WTC11 (cell line): ENCODE measurements at regions not wholly inside any gene's neighbourhood (a gene's known extent, or its start where the extent isn't known, plus 50 kb on each side); places are given as distances from the start of the nearest gene placed in this dataset.

Experiments used
- ATAC-seq: fragments of 200-7000 bp; cut with Tn5 transposase; 2 replicates; pipeline ENCODE4 v1.10.0; 2021; ENCODE audit warnings: mild to moderate bottlenecking, moderate library complexity
- CTCF ChIA-PET: fragments of 300-600 bp; sonication (Branson Sonifier 250); formaldehyde crosslinking; loops from one replicate; lab custom pipeline; 2021; ENCODE audit warnings: antibody characterized with exemption; lab: Charles Lee
- POLR2A ChIA-PET: fragments of 350-600 bp; sonication (Branson Sonifier 250); formaldehyde crosslinking; loops from one replicate; lab custom pipeline; 2021; ENCODE audit warnings: antibody characterized with exemption; lab: Charles Lee
- DNase-seq: peaks from one replicate; pipeline ENCODE4 v3.0.0; 2021; ENCODE audit warnings: low spot score
- H3K27ac Mint-ChIP-seq: 2 replicates; pipeline ENCODE4 v1.8.0; 2021; ENCODE audit warnings: mixed read lengths
- H3K27me3 Mint-ChIP-seq: 2 replicates; pipeline ENCODE4 v1.8.0; 2021; ENCODE audit warnings: low read depth, mild to moderate bottlenecking, moderate library complexity, mixed read lengths
- H3K36me3 Mint-ChIP-seq: 2 replicates; pipeline ENCODE4 v1.8.0; 2021; ENCODE audit warnings: mixed read lengths
- H3K4me1 Mint-ChIP-seq: 2 replicates; pipeline ENCODE4 v1.8.0; 2022; ENCODE audit warnings: mixed read lengths
- H3K4me3 Mint-ChIP-seq: 2 replicates; pipeline ENCODE4 v1.8.0; 2021; ENCODE audit warnings: mild to moderate bottlenecking, moderate library complexity, mixed read lengths
- H3K9me3 Mint-ChIP-seq: 2 replicates; pipeline ENCODE4 v1.8.0; 2021; ENCODE audit warnings: mixed read lengths
- E2F1 ChIP-seq: sonication (generic); formaldehyde crosslinking; IDR thresholded peaks from 2 replicates; pipeline ENCODE4 v1.8.0; 2022; ENCODE audit warnings: mild to moderate bottlenecking, missing genetic modification reagents
- HMGA2 ChIP-seq: fragments of 250-450 bp; sonication (Bioruptor Pico); IDR thresholded peaks from 2 replicates; pipeline ENCODE4 v1.4.0; 2021; ENCODE audit warnings: mild to moderate bottlenecking, moderate library complexity
- HMGXB4 ChIP-seq: sonication (generic); formaldehyde crosslinking; IDR thresholded peaks from 2 replicates; pipeline ENCODE4 v1.8.1; 2023; ENCODE audit warnings: mild to moderate bottlenecking, moderate library complexity, missing genetic modification reagents
- JUN ChIP-seq: sonication (generic); formaldehyde crosslinking; IDR thresholded peaks from 2 replicates; pipeline ENCODE4 v1.8.0; 2023; ENCODE audit warnings: mild to moderate bottlenecking, missing genetic modification reagents
- MXD4 ChIP-seq: fragments of 250-450 bp; sonication (Bioruptor Pico); IDR thresholded peaks from 2 replicates; pipeline ENCODE4 v1.8.0; 2021; ENCODE audit warnings: mild to moderate bottlenecking, moderate library complexity, borderline replicate concordance
- SOX15 ChIP-seq: fragments of 250-450 bp; sonication (Bioruptor Pico); IDR thresholded peaks from 2 replicates; pipeline ENCODE4 v1.9.0; 2021; ENCODE audit warnings: mild to moderate bottlenecking
- ZBTB43 ChIP-seq: sonication (generic); formaldehyde crosslinking; IDR thresholded peaks from 2 replicates; pipeline ENCODE4 v1.8.1; 2023; ENCODE audit warnings: mild to moderate bottlenecking, missing genetic modification reagents
- ZNF281 ChIP-seq: sonication (generic); formaldehyde crosslinking; IDR thresholded peaks from 2 replicates; pipeline ENCODE4 v1.8.0; 2023; ENCODE audit warnings: mild to moderate bottlenecking, missing genetic modification reagents
- ZNF317 ChIP-seq: sonication (generic); formaldehyde crosslinking; IDR thresholded peaks from 2 replicates; pipeline ENCODE4 v1.8.1; 2023; ENCODE audit warnings: low read depth, mild to moderate bottlenecking, moderate library complexity, missing genetic modification reagents, borderline replicate concordance
- ZNF416 ChIP-seq: fragments of 250-450 bp; sonication (Bioruptor Pico); IDR thresholded peaks from 2 replicates; pipeline ENCODE4 v1.9.0; 2021; ENCODE audit warnings: mild to moderate bottlenecking, inconsistent platforms
- ZNF425 ChIP-seq: fragments of 250-450 bp; sonication (Bioruptor Pico); conservative IDR thresholded peaks from 2 replicates; pipeline ENCODE4 v1.9.0; 2021; ENCODE audit warnings: mild to moderate bottlenecking

- no peak overlapping the region for H3K27ac Mint-ChIP-seq
Observed at GRCh38 chr7:69169386-69169785, 428.9 kb upstream of the AUTS2 start.

More at GRCh38 chr7:69169386-69169785, 428.9 kb upstream of the AUTS2 start:
- no peak for TF ChIP-seq ZBTB43
- TF ChIP-seq ZNF425 (CRISPR knock-in tag) = no peak
- TF ChIP-seq SOX15 (CRISPR knock-in tag) = no peak
- no peak for TF ChIP-seq MXD4
- no peak for TF ChIP-seq ZNF416 (CRISPR knock-in tag)
- TF ChIP-seq JUN (CRISPR knock-in tag) = no peak
- TF ChIP-seq E2F1 (CRISPR knock-in tag) = no peak
- TF ChIP-seq ZNF281 (CRISPR knock-in tag) = no peak
- no peak for TF ChIP-seq HMGA2 (CRISPR knock-in tag)
- no peak for TF ChIP-seq HMGXB4 (CRISPR knock-in tag)
- no peak for TF ChIP-seq ZNF317 (CRISPR knock-in tag)
- TF ChIP-seq, all 79 proteins: peak for 0
- ATAC-seq (no peak), DNase-seq (no peak)
- H3K36me3 Mint-ChIP-seq = peaks cover 5% of the 10 kb centered on the region; the same call in 1 of the 2 replicates
- H3K4me1 Mint-ChIP-seq = peaks cover 35% of the 10 kb centered on the region
- ChIA-PET POLR2A (no interaction called here), CTCF (no interaction called here)
- H3K9me3 Mint-ChIP-seq = peaks cover 8% of the 10 kb centered on the region
- peaks cover 49% of the 10 kb centered on the region for H3K27me3 Mint-ChIP-seq
- H3K4me3 Mint-ChIP-seq = no peak overlapping the region
